ENCODE measurements at regions not wholly inside any gene's neighbourhood (a gene's known extent, or its start where the extent isn't known, plus 50 kb on each side); places are given as distances from the start of the nearest gene placed in this dataset.

GRCh38 chr2:120488531-120488930, 142.6 kb downstream of the INHBB start:
- no peak for DNase-seq (ENCODE audit: extremely low read depth in 1 of 11, low read depth in 9 of 11, low spot score in 4 of 11)

DNA sequence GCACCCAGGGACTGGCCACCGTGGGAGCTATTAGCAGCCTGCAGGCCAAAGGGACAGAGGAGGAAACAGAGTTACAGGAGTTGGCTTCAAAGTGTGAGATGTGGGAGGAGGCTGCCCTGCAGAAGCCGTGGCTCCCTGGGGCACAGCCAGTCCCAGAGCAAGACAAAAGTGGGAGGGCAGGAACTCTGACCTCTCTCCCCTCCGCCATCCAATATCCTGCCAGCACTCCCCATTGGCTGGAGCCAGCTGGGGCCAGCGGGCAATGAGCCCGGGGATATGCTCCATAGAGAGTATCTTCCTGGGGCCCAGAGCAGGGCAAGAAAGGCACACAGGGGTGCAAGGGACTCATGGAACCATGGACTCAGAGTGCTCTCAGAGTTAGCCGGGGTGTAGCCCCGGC, 143.1 kb downstream of the INHBB start:
- no peak for DNase-seq (ENCODE audit: extremely low read depth in 1 of 11, low read depth in 9 of 11, low spot score in 4 of 11)

DNA sequence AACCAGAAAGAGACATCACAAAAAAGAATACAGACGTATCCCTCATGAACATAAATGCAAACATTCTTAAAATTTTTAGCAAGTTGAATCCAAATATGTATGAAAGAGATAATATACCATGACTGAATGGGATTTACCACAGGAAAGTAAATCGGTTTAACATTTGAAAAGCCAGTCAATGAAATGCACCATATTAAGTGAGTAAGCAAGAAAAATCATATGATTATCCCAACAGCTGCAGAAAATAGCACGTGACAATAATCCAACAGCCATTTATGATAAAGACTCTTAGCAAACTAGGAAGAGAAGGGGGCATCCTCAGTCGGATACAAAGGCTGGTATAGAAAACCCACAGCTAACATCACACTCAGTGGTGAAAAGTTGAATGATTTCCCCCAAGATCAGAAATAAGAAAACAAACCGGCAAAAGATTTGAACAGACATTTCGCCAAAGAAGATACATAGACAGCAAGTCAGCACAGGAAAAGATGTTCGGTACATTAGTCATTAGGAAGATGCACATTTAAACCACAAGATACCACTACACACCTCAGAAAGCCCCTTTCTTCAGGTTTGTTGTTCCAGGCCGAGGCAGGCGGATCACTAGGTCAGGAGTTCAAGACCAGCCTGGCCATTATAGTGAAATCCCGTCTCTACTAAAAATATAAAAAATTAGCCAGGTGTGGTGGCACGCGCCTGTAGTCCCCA, 144.3 kb downstream of the INHBB start:
- DNase-seq (ENCODE audit: extremely low read depth in 1 of 11, low read depth in 9 of 11, low spot score in 4 of 11) = no peak

- DNase-seq (ENCODE audit: extremely low read depth in 1 of 11, low read depth in 9 of 11, low spot score in 4 of 11) = no peak
Measured at GRCh38 chr2:120491111-120491625, 145.2 kb downstream of the INHBB start.

DNA sequence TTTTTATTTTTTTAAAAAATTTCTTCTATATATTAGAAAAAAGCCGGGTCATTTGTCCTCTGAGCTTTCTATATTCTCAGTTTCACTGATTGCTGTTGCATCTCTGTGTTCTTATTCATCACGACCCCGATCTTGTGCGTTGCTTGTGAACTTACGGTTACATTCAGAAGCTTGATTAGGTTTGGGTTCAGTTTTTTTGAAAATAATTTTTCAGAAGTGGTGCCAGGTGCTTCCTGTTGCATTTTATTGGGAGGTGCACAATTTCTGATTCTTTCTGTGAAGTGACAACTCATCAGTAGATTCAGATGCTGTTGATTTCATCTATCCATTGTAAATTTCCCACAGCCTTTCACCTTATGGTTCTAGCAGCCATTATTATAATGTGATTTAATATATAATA, 147.3 kb downstream of the INHBB start:
- DNase-seq (ENCODE audit: extremely low read depth in 1 of 11, low read depth in 9 of 11, low spot score in 4 of 11) = no peak

DNA sequence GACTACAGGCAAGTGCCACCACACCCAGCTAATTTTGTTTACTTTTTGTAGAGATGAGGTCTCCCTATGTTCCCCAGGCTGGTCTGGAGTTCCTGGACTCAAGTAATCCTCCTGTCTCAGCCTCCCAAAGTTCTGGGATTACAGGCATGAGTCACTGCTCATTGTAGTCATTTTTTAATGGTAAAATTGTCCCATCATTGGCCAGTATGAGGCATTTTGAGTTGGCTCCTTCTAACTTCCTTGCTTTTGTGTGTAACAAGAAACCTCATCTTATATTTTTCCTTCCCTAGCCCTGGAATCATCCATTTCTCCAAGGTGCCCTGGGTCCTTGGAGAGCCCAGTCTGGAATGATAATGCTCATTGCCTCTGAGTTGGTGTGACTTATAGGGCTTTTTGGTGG, 148.5 kb downstream of the INHBB start:
- no peak for DNase-seq (ENCODE audit: extremely low read depth in 1 of 11, low read depth in 9 of 11, low spot score in 4 of 11)

DNA sequence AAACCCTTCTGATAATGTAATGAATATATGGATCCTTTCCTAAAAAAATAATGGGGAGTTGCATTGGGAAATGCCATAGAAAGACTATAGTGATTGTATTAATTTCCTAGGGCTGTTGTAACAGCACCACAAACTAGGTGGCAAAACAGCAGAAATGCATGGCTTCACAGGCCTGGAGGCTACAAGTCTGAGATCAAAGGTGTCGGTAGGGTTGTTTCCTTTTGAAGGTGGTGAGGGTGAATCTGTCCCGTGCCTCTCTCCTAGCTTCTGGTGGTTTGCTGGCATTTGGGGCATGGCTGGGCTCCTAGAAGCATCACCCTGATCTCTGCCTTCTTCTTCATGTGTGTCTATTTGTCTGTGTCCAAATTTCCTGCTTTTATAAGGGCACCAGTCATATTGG, 149.7 kb downstream of the INHBB start:
- no peak for DNase-seq (ENCODE audit: extremely low read depth in 1 of 11, low read depth in 9 of 11, low spot score in 4 of 11)

DNA sequence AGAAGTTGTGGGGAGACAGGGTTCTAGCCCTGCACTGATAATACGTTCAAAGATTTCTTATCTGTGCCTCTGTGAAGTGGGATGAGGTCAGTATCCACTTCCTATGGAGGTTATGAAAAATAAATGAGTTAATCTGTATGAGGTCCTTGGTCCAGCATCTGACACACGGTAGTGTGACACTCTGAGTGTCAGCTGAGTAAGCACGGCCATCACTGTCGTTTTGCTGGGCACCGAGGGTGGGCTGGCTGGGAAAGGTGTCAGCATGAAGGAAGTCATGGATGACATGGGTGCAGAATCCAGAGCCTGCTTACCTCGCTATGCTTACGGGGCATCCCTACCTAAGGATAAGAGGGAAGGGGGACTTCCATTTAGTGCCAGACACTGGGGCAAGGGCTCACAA, 150.3 kb downstream of the INHBB start:
- DNase-seq (ENCODE audit: extremely low read depth in 1 of 11, low read depth in 9 of 11, low spot score in 4 of 11) = no peak

GRCh38 chr2:120496759-120497158, 150.8 kb downstream of the INHBB start:
- DNase-seq (ENCODE audit: extremely low read depth in 1 of 11, low read depth in 9 of 11, low spot score in 4 of 11) = no peak

GRCh38 chr2:120497261-120497977, 151.5 kb downstream of the INHBB start:
- DNase-seq (ENCODE audit: extremely low read depth in 1 of 11, low read depth in 9 of 11, low spot score in 4 of 11) = no peak

DNA sequence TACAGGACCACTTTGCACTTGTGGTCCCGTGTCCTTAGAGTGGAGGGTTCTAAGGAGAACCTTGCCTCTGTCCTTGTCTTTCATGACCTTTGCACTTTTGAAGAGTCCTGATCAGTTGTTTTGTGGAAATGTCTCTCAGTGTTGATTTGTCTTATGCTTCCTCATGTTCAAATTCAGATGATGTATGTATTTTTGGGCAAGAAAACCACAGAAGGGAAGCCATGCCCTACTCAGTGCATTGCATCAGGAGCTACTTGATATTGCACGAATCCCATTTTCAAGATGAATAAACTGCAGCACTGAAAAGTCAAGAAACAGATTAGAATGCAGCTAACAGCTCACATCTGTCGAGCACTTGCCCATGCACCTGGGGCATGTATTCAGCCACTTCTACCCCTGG, 152.2 kb downstream of the INHBB start:
- DNase-seq (ENCODE audit: extremely low read depth in 1 of 11, low read depth in 9 of 11, low spot score in 4 of 11) = no peak

DNA sequence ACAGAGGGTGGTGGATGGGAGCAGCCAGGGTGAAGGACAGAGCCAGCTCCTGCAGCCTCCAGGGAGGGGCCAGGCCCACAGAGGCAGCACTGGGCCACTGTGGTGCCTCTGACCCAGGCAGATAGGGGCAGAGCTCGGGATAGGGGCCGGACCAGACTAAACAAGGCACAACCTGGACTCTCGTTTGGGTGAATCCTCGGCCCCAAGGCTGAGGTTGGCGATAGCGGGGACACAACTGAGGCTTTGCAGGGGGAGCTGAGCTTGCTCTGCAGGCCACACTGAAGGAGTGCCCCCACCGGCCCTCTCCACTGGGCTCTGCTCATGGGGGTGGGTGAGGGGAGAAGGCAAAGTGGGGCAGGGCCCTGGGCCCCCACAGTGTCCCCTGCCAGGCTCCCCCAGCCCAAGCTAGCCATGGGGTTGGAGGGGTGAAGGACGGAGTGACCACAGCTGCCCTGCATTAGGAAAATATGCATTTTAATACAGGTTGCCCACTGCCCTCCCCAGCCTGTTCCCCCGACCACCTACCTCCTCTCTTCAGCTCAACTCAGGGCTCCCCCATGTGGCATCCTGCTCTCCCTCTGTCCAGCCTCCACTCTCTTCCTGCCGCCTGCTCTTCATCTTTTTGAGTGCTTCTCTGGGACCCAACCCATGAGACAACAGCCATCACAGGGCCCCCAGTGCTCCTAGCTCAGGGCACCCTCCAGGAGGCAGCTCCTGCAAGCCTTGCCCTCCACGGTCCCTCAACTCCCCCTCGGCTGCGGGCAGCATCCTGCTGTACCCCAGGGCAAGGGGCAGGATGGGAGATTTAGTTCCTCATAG, 152.8 kb downstream of the INHBB start:
- no peak for DNase-seq (ENCODE audit: extremely low read depth in 1 of 11, low read depth in 9 of 11, low spot score in 4 of 11)

DNA sequence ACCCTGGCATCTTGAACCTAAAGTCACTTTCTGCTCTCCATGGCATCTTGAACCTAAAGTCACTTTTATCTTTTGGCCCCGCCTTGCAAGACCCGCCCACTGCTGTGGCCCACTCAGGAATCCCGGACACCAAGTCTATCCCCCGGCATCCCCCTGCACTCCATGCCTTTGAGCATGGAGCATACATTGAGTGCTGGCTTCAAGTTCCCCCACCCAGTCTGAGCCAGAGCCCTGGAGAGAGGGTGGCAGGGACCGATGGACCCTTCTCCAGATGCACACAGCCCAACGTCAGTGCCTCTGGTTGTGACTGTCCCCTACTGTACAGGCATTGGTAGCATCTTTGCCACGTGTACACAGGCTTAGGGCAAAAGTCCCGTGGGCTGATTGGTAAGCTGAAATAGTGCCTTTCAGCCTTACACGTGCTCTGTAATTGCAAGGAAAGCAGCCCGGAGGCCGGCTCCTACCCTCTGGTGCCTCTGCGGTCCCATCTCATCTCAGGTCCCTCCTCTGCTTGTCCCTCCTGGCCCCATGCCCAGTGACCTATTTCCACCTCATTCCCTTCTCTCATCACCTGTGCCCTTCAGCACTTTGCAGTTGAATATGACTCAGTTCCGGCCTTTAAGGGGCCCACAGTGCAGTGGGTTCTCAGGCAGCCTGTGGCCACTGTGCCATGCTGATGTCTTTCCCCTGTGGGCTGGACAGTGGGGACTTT, 154.0 kb downstream of the INHBB start:
- no peak for DNase-seq (ENCODE audit: extremely low read depth in 1 of 11, low read depth in 9 of 11, low spot score in 4 of 11)

GRCh38 chr2:120501591-120501990, 155.7 kb downstream of the INHBB start:
- DNase-seq (ENCODE audit: extremely low read depth in 1 of 11, low read depth in 9 of 11, low spot score in 4 of 11) = no peak

DNA sequence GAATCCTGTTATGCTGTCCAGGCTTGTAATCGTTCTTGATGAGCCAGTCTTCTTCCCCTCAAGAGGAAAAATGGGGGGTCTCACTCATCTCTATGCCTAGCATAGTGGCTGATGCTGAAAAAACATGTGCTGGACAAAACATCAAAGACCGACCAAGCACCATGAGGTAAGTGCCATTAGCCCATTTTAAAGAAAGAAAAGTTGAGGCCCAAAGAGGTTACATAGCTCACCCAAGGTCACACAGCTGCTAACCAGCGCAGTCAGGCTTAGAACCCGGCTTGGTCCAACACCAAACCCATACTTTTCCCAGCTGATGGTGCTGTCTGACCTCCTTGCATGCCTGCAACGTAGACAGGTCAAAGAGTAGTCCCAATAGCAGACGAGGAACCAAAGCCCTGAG, 156.4 kb downstream of the INHBB start:
- DNase-seq (ENCODE audit: extremely low read depth in 1 of 11, low read depth in 9 of 11, low spot score in 4 of 11) = no peak

DNA sequence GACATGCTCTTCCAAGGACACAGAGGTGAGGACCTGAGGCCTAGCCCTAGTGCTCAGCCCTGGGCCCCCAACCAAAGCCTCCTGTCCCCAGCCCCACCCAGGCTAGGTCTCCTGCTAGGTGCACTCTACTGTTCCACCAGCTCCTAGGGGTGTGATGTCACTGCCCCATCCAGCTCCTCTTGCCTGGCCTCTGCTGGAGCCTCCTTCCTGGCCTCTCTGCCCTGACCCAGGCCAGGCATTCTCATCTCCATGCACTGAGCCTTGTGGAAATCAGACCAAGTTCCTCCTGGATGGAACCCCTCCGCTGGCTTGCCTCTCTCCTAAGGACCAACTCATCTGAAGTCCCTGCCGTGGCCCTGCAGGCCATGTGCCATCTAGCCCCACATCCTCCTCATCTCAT, 156.8 kb downstream of the INHBB start:
- DNase-seq (ENCODE audit: extremely low read depth in 1 of 11, low read depth in 9 of 11, low spot score in 4 of 11) = no peak

DNA sequence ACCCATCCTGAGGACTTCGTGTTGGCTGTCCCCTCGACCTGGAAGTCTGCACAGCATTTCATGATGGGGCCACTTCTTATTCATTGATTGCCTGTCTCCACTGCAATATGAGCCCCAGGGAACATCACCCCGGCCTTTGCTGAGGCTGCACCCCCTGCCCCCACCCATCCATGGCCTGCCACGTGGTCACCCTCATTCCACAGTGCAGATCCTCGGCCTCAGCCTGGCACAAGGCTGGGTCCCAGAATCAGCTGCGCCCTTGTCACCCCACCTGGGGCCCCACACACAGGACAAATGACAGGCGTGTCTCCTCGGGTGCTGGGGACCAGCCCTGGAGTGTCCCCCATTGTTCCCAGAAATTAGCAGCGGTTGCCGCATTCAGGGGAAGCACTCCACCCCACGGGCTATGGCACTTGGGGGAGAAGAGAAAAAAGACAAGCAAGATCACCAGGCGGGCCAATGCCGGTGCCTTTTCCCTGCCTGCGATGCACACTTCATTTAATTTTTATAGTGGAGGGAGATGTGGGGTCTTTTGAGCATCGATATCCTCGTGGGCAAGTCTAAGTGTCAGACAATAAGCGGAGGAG, 157.4 kb downstream of the INHBB start:
- DNase-seq (ENCODE audit: extremely low read depth in 1 of 11, low read depth in 9 of 11, low spot score in 4 of 11) = no peak

- no peak for DNase-seq (ENCODE audit: extremely low read depth in 1 of 11, low read depth in 9 of 11, low spot score in 4 of 11)
Measured at GRCh38 chr2:120503793-120504571, 158.0 kb downstream of the INHBB start.
